Occipital lobe (tissue), 1 donor: ENCODE measurements at regions not wholly inside any gene's neighbourhood (a gene's known extent, or its start where the extent isn't known, plus 50 kb on each side); places are given as distances from the start of the nearest gene placed in this dataset.
A peak's percentile ranks its signal among the peaks of the same experiment; 100 is the strongest.

Experiments used
- DNase-seq: peaks from one replicate; lab custom pipeline; 2025; lab: John Stamatoyannopoulos, UW

DNA sequence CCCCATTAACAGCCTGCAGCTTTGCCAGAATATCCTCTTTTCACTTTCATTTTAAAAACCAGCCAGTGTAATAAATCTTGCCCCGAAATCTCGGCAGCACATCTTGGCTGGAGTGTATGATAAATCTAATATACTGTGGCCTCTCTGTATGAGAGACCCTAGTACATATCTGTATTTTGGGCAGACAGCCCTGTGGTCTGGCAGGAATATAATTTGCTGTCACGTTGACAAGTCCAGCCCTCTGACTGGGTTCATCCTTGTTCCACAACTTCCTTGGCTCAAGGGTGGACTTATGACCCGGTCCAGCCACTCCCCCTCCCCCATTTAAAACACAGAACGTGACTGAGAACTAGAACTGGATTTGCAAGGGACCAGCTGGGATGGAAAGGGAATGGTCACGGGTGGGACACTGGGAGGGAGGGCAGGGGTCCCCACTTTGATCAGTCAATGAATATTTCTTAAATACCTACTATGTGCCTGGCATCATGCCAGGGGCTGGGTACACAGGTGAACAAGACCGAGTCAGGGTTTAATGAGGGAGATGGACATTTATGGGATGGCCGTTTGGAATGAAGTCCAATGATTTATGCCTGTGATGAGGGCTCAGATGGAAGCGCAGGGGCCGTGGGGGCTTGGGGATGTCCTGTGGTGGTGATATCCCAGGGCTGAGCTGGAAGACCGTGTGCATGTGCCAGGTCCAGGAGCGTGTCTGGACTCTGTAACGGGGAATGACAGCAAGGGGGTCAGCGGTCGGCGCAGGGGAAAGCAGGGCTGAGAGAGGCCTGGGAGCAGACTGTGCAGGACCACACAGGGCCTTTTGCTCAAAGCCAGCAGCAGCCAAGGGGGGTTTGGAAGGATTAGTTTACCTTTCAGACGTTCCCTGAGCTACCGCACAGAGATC, 190.5 kb downstream of the PHETA1 start:
- DNase-seq = no peak

DNA sequence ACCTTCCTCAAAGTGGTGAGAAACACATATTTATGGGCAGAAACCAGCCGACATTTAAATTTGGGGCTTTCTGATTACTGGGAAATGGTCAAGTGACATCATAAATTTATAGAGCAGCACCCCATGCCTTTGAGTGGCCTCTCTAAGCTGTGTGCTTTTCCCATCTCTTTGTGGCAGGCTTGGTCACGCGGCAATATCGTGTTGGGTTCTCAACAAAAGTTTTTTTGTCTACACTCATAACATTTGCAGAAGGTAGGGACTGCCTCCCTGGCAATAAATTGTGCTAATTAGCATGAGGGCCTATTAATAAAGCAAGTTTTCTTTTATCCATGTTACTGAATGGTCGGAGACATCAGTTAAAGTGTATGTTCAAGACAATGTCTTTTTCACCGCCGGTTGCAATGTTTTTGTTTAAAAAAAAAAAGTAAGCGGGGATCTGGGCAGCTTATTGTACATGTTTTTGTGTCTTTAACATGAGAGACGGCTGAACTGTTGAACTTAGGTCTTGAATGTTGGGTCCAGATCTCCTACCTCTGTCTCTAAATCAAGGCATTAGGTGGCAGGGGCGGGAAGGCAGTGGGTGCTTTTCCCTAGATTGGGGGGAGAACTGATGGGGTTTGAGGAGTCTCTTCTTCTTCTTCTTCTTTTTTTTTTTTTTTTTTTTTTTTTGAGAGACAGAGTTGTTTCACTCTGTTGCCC, 193.3 kb downstream of the PHETA1 start:
- DNase-seq = no peak

DNA sequence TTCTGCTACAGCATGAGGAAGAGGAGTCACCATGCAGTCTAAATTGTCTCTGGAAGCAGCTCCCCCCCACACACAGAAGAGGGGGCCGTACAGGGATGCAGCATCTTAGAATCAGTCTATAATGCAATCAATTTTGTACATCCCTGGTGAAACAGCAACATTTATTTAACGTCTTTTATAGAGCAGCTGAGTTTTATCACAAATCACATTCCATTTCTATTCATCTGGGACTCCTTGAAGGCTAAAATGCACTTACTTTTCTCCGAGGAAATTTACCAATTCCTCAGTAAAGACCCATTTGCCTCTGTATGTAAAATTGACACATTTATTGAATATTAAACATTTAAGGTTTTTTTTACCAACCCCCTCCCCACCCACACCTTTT, 193.9 kb downstream of the PHETA1 start:
- no peak for DNase-seq

DNA sequence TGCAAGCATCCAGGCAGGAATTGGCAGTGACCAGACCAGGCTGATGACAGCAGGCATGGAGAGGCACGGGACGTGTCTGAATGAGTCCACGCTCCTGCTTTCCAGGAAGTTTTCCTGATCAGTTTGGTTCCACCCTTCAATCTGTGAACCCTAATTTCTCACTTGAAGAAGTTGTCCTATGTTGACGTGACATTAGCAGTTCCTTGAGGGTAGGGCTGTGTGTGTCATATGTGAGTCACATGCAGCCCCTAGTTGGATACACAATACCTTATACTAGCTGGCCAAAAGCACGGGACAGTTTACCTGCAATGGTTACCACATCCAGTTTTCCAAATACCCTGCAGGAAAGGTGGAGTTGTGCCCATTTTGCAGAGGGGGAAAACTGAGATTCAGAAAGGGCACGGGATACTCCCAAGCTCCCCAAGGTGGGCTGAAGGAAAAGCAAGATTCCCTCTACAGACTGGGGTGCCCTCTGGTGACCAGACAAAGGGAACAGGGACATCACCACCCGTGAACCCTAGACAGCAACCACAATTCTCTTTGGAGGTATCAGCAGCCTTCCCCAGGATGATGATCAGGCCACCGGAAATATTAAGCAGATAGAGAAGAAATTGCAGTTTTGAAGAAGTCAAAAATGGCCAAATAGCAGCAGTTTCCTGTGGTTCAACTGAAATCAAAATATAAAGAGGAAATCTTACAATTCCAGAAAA, 194.5 kb downstream of the PHETA1 start:
- DNase-seq = no peak

DNA sequence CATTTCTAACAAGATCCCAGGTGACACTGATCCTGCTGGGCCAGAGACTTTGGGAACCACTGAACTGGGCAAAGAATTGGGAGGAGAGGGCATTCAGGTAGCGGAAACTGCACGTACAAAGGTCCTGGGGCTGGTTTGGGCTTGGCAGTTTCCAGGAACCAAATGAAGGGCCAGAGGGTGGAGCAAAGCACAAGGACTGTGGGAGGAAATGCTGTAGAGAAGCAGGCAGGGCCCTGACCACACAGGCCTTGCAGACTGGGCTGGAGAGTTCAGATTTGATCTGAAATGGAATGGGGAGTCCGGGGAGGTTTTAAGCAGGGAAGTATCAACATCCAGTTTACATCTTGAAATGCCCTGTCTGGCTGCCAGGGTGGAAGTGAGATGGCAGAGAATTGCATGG, 195.1 kb downstream of the PHETA1 start:
- DNase-seq = no peak

DNA sequence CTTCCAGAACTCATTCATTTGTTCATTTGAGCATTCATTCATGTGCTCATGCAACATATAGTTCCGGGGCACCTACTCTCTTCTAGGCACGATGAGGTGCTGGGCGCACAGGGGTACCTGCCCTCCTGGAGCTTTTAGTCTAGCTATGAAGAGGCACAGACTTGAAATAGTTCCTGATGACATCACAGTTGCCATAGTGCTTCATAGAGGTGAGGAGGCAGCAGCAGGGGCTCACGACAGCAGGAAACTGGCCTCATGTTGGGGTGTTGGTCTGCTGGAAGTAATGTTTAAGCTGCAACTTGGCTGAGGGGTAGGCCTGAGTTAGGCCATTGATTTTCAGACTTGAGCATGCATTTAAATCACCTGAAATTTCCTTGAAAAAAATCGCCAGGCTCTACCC, 195.5 kb downstream of the PHETA1 start:
- no peak for DNase-seq

DNA sequence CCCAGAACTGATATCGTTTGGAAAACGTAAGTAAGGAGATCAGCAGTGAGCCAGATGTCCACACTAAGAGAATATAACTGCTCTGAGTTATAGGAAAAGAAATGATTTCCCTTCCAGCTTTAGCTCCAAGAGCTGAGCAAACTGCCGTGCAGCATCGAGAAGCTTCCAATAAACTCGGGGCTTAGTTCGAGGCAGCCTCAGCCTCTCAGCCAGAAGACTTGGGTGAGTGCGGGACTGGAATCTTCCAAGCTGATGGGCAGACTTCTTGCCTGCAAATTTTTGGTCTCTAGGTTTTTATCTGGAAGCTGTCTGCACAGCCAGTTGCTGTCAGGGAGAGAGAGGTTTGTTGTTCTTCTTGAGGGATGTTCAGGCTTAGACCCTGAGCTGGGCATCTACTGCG, 196.1 kb downstream of the PHETA1 start:
- DNase-seq = no peak

DNA sequence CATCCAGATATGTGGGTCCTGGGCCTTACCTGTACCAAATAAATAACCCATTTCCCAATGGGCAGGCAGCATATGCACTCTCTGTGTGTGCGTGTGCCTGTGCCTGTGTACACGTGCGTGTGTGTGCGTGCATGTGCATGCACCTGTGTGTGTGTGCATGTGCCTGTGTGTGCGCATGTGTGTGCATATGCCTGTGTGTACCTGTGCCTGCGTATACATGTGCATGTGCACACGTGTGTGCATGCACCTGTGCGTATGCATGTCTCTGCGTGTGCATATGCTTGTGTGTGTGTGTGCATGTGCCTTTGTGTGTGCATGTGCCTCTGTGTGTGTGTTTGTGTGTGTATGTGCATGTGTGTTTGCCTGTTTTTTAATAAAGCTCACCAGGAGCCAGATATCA, 197.1 kb downstream of the PHETA1 start:
- no peak for DNase-seq

DNA sequence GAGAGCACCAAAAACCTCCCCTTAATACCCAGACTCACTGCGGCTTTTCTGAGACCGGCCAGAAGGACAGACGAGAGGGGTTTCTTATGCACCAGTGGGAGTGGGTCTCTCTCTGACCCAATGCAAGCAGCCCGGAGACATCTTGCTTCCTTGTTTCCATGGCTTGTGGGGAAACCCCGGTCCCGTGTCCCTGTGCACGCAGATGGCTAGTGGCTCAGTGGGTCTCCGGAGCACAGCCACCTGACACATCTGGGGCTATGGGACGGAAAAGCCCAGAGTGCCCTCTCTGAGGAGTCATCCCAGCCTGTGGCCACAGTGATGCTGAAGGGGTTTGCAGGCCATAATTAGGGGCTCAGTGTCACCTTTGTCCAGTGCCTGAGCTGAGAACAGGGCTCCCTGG, 197.6 kb downstream of the PHETA1 start:
- no peak for DNase-seq

DNA sequence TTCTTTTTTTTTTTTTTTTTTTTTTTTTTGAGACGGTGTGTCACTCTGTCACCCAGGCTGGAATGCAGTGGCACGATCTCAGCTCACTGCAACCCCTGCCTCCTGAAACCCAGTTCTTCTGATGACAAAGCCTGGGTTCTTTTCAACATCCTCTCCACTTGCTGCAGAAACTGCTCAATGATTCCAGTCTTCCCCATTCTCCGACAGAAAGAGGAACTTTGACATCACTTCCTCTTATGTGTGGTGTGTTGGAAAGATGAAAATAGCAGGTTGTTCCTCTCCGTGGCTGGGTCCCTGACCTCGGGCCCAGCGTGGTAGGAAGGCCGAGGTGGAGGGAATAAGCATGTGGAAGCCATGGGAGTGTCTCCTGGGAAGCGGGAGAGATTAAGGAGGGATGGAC, 198.4 kb downstream of the PHETA1 start:
- DNase-seq = no peak

DNA sequence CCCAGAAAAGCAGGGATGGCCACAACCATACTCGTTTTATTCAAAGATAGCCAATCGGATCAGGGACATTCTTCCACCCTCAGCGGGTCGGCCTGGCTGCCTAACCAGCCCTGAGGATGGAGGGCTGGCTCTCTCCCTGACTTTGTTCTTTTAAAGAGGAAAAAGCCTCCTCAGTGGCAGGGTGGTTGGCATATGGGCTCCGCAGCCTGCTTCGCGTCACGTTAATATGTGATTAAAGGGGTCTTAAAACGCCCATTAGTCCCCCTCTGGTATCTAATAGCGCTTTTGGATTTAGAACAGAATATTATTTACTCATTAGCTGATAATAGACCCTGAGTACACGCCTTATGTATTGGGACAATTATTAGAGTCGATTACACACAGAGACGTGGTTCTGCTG, 199.4 kb downstream of the PHETA1 start:
- DNase-seq = no peak

DNA sequence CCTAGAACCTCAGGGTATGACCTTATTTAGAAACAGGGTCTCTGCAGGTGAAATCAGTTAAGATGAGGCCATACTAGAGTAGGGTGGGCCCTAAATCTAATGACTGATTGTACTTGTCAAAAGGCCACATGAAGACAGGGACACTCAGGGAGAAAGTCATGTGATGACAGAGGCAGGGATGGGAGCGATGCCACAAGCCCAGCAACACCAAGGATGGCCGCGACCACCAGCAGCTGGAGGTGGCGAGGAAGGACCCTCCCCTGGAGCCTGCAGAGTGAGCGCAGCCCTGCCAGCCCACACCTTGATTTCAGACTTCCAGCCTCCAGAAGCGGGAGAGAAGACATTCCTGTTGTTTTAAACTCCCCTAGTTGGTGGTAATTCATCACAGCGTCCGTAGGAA, 199.9 kb downstream of the PHETA1 start:
- no peak for DNase-seq

DNA sequence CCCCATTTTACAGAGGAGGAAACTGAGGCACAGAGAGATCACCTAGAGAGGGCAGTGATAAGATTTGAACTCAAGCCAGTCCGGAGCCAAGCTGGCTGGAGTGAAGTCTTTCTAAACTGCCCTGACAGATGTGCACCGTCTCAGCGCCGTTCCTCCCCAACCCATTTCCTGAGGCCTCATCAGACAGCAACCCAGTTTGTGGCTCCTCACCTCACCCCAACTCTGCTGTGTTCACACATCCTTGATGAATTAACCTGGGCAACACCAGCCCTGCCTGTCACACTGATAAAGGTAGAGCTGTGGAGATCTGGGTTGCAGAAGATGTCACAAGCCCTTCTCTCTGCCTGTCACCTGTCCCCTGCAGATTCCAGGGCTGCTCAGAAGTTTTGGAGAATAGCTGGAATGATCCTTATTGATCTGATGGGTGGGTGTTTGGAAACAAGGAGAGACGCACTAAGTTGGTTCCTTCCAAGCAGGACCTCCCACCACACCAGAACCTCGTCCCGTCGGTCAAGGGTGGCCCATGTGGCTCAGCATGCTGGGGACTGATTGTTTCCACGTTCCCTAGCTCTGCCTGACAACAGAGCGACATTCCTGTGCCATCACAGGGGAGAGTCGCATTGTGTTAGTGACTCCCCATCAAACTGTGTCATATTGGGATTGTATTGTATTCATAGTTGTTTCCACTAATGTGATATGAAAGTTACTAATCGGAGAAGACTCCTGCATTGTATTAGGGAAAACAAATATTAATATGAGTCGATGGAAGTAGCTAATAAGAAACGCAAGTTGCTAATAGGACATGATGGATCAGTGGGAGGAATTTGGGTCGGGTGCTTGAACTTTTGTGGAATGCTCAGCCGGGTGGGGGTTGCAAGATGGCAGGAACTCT, 200.6 kb downstream of the PHETA1 start:
- no peak for DNase-seq

DNA sequence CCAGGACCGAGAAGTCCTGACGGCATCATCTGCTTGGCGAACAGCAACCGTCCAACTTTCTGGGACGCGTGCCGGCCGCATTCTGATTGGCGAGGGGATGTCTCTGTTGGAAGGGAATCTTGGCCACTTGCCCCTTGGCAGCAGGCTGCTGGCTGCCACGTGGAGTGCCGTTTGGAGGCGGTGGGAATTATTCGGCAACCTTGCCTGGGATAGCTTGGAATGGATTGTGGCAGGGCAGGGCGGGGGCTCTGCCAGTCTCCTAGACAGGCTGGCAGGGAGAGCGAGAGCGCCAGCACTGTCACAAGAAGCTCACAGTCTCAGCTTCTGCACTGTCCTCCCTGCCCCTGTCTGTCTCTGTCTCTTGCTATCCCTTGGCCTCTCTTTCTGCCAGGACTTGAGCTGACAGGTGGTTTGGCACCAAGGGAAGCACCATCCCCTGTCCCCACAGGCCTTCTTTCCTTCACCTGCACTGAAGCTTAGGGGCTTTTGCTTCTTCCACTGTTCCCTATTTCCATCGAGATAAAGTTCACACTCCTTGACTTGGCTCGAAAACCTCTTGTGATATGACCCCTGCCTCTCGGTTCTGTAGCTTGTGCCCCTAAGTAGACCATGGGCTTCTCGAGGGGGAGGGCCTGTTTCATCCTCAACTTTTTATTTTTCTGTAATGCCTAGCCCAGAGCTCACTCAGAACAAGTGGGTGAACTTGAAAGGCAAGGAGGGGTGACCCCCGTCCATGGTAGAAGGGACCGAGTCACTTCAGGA, 201.9 kb downstream of the PHETA1 start:
- DNase-seq = peak; percentile 66

DNA sequence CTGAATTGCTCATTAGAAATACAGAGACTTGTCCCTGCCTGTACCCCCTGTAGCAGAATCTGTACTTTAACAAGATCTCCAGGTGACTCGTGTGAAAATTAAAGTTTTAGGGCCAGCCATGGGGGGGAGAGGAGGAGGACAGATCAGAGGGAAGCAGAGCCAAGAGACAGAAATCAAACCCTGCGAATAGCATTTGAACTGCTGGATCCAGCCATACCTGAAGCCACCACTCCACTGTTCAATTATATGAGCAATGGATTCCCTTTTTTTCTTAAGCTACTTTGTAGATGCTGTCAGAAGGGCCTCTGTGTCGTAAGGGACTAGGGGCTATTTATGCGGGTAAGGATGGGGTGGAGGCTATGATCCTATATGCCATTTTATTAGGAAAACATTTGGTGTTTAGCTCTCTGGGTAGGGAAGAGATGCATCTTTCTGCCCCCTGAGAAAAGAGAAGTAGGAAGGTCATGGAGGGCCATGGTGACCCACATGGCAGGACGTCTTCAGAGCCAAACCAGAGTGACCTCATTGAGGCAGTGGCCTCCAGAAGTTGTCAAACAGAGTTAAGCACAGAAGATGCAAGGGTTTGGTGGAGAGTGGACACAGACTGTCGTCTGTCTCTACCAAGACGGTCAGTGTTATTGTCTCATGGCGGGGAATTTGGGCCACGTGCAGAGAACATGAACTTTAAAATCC, 203.9 kb downstream of the PHETA1 start:
- DNase-seq = no peak

DNA sequence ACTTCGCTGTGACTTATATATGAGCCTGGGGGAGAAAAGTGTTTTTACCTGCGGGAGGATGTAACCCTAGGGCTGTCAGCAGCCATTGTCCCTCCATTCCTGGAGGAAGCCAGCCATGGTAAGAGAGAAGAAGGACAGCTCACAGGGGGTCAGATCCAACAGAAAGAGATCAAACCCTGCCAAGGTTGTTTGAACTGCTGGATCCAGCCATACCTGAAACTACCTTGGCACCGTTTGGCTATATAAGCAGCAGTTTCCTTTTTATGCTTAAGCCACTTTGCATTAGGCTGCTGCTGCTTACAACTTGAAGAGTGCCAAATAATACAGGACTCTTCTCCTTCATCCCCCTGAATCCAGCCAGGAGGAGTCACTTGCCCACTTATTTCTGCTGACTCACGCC, 205.5 kb downstream of the PHETA1 start:
- DNase-seq = no peak

DNA sequence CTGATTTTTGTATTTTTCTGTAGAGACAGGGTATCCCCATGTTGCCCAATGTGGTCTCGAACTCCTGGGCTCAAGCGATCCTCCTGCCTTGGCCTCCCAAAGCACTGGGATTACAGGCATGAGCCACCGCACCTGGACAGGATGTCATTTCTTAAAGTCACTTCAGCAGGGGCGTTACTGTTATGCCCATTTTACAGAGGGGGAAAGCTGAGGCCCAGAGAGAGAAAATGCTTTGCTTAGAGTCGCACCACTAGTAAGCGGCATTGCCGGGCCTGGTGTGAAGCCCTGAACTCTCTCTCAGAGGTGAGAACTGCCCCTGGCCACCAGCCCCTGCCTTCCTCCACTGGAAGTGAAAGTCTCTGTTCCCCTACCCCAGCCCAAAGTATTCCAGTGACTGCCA, 207.0 kb downstream of the PHETA1 start:
- no peak for DNase-seq

DNA sequence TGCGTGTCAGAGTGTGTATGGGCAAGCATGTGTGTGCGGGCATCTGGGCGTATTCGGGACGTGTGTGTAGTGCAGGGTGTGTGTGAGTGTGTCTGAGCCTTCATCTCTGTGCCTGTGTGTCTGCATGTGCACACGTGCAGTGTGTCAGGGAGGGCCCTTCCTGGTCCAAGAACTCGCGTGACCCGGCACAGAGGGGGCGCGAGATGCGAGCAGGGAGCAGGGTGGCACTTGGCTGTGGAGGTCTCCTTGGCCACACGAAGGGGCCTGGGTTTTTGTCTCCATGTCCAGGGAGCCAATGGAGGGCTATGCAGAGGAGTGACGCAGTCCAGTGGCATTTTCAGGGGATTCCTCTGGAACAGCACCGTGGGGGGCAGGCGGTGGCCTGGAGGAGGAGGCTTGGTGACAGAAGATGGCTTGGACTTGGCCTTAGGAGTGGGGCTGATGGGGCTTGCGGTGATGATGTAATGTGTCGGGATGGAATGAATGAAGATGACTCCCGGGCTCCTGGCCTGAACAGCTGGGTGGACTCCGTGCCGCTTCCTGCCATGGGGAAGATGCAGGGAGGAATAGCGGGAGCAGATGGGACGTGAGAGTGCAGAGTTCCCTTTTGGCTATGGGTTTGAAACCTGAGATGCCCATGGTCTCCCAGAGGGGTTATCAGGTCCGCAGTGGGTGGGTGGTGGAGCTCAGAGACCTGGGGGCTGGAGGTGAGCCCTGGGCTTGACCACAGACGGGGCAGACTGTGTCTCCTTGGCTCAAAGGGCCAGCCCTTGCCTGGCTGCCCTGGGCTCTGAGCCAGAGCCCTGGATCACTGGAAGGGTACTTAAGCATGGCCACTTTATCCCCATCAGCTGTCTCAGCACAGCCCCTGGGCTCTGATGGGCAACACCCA, 208.3 kb downstream of the PHETA1 start:
- no peak for DNase-seq

DNA sequence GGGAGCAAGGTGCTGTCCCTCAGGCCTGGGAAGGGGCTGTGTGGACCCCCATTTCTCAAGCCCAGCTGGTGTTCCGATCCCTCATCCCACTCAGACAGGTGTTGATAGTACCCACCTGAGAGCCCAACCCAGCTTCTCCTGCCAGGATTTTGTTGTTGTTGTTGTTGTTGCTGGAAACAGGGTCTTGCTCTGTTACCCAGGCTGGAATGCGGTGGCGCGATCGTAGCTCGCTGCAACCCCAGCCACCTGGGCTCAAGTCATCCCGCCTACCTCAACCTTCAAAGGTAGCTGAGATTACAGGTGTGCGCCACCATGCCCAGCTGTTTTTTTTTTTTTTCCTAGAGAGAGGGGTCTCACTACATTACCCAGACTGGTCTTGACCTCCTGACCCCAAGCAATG, 209.9 kb downstream of the PHETA1 start:
- no peak for DNase-seq
